Mammary epithelial cell (primary cell): ENCODE measurements at regions not wholly inside any gene's neighbourhood (a gene's known extent, or its start where the extent isn't known, plus 50 kb on each side); places are given as distances from the start of the nearest gene placed in this dataset.

Source experiments
- CTCF ChIP-seq, 2 donors: IDR thresholded peaks in 1 of 2; conservative IDR thresholded peaks in 1 of 2; 2 replicates each; pipeline ENCODE4 v1.5.1; 2011 to 2012; ENCODE audit warnings: inconsistent platforms in 2 of 2, low read length in 2 of 2, mild to moderate bottlenecking in 2 of 2, control low read depth in 1 of 2, low read depth in 1 of 2; ENCODE audit not compliant: insufficient read depth in 1 of 2; ENCODE audit errors: extremely low read depth in 1 of 2
- EZH2 ChIP-seq: IDR thresholded peaks from 2 replicates; pipeline ENCODE4 v1.6.1; 2012; ENCODE audit warnings: low read length, inconsistent platforms, borderline replicate concordance

GRCh38 chr12:131204416-131205274, 250.9 kb downstream of the ADGRD1 start:
- TF ChIP-seq CTCF (conservative IDR thresholded peaks at IDR 0.05 in 1 of 2, IDR thresholded peaks at IDR 0.05 in 1 of 2; ENCODE audit: extremely low read depth in 1 of 2, insufficient read depth in 1 of 2, low read depth in 1 of 2, low read length in 2 of 2), result no peak
- TF ChIP-seq EZH2, result no peak
